Trophoblast cell (in vitro differentiated cells and primary cell): ENCODE measurements at regions not wholly inside any gene's neighbourhood (a gene's known extent, or its start where the extent isn't known, plus 50 kb on each side); places are given as distances from the start of the nearest gene placed in this dataset.

ENCODE experiments used
- DNase-seq, 2 donors: peaks; one replicate each; pipeline ENCODE4 v3.0.0-alpha.2; 2016
- H2AFZ ChIP-seq: 2 replicates; pipeline ENCODE4 v1.6.1; 2013; ENCODE audit warnings: low read length, moderate library complexity, mild to moderate bottlenecking; ENCODE audit not compliant: insufficient read depth, poor library complexity
- H2AK5ac ChIP-seq: 2 replicates; pipeline ENCODE4 v1.6.1; 2013; ENCODE audit warnings: mild to moderate bottlenecking, low read length
- H2BK120ac ChIP-seq: 2 replicates; pipeline ENCODE4 v1.6.1; 2013; ENCODE audit warnings: low read length, mild to moderate bottlenecking, moderate library complexity; ENCODE audit not compliant: insufficient read depth, poor library complexity
- H2BK12ac ChIP-seq: 2 replicates; pipeline ENCODE4 v1.6.1; 2013; ENCODE audit warnings: mild to moderate bottlenecking, low read length, moderate library complexity
- H2BK5ac ChIP-seq: 2 replicates; pipeline ENCODE4 v1.6.1; 2013; ENCODE audit warnings: low read length, low read depth, moderate library complexity, mild to moderate bottlenecking; ENCODE audit not compliant: poor library complexity
- H3K14ac ChIP-seq: 2 replicates; pipeline ENCODE4 v1.6.1; 2013; ENCODE audit warnings: mild to moderate bottlenecking, low read length
- H3K18ac ChIP-seq: 2 replicates; pipeline ENCODE4 v1.6.1; 2013; ENCODE audit warnings: mild to moderate bottlenecking, low read length
- H3K23ac ChIP-seq: 2 replicates; pipeline ENCODE4 v1.6.1; 2013; ENCODE audit warnings: low read length
- H3K27ac ChIP-seq: 2 replicates; pipeline ENCODE4 v1.5.1; 2013; ENCODE audit warnings: low read depth, mild to moderate bottlenecking, inconsistent platforms, low read length, moderate library complexity
- H3K27me3 ChIP-seq: 2 replicates; pipeline ENCODE4 v1.6.1; 2013; ENCODE audit warnings: inconsistent platforms, mild to moderate bottlenecking, low read length, moderate library complexity; ENCODE audit not compliant: insufficient read depth
- H3K36me3 ChIP-seq, 2 experiments: 1 replicate in 1 of 2; 2 replicates in 1 of 2; pipeline ENCODE4 v1.6.1; 2013; ENCODE audit warnings: low read length in 2 of 2, mild to moderate bottlenecking in 2 of 2, moderate library complexity in 1 of 2; ENCODE audit not compliant: insufficient read depth in 2 of 2, control insufficient read depth in 1 of 2
- H3K4ac ChIP-seq: 2 replicates; pipeline ENCODE4 v1.6.1; 2013; ENCODE audit warnings: low read depth, mild to moderate bottlenecking, low read length, moderate library complexity
- H3K4me1 ChIP-seq, 2 experiments: 1 replicate in 1 of 2; 2 replicates in 1 of 2; pipeline ENCODE4 v1.6.1; 2013; ENCODE audit warnings: low read length in 2 of 2, mild to moderate bottlenecking in 2 of 2, moderate library complexity in 1 of 2; ENCODE audit not compliant: insufficient read depth in 2 of 2, control insufficient read depth in 1 of 2
- H3K4me2 ChIP-seq: 2 replicates; pipeline ENCODE4 v1.6.1; 2013; ENCODE audit warnings: inconsistent platforms, mild to moderate bottlenecking, low read length, moderate library complexity
- H3K4me3 ChIP-seq: 2 replicates; pipeline ENCODE4 v1.5.1; 2013; ENCODE audit warnings: mild to moderate bottlenecking, low read depth, low read length, inconsistent platforms
- H3K79me1 ChIP-seq: one replicate; pipeline ENCODE4 v1.6.1; 2013; ENCODE audit warnings: low read length
- H3K79me2 ChIP-seq: 2 replicates; pipeline ENCODE4 v1.6.1; 2013; ENCODE audit warnings: low read length, mild to moderate bottlenecking; ENCODE audit not compliant: control insufficient read depth, insufficient read depth, poor library complexity
- H3K9ac ChIP-seq: 2 replicates; pipeline ENCODE4 v1.6.1; 2013; ENCODE audit warnings: mild to moderate bottlenecking, low read length
- H3K9me3 ChIP-seq: 2 replicates; pipeline ENCODE4 v1.6.1; 2013; ENCODE audit warnings: low read depth, mild to moderate bottlenecking, control low read depth, inconsistent platforms, low read length; ENCODE audit not compliant: insufficient read depth
- H4K12ac ChIP-seq: 2 replicates; pipeline ENCODE4 v1.6.1; 2013; ENCODE audit warnings: low read depth, mild to moderate bottlenecking, low read length, moderate library complexity
- H4K8ac ChIP-seq: 2 replicates; pipeline ENCODE4 v1.6.1; 2013; ENCODE audit warnings: low read depth, mild to moderate bottlenecking, low read length, moderate library complexity
- H4K91ac ChIP-seq: one replicate; pipeline ENCODE4 v1.6.1; 2013; ENCODE audit warnings: low read depth, mild to moderate bottlenecking, low read length, moderate library complexity
- WGBS: extraction: QIAGEN DNeasy Blood & Tissue Kit; methylation state at CpG from one replicate; pipeline ENCODE4 v1.1.7; 2013; ENCODE audit warnings: missing lambda C conversion rate; ENCODE audit not compliant: insufficient read length, insufficient coverage; ENCODE audit errors: extremely low coverage; 5-methylcytosine and 5-hydroxymethylcytosine counted together

GRCh38 chr12:91327889-91328288 is 145.3 kb upstream of the DCN start:
- Histone ChIP-seq H2AK5ac (no peak overlapping the region), H3K4ac (no peak overlapping the region), H2AFZ (no peak overlapping the region), H3K18ac (no peak overlapping the region), H3K4me1 (no peaks in the 10 kb centered on the region), H3K4me3 (no peak overlapping the region), H3K9ac (no peak overlapping the region), H3K27me3 (no peaks in the 10 kb centered on the region), H4K8ac (no peak overlapping the region), H3K9me3 (no peaks in the 10 kb centered on the region), H2BK120ac (peak overlapping the region; percentile 11), H3K27ac (no peak overlapping the region), H3K79me1 (no peaks in the 10 kb centered on the region), H4K91ac (no peak overlapping the region), H3K36me3 (no peaks in the 10 kb centered on the region), H2BK12ac (no peak overlapping the region), H3K79me2 (no peaks in the 10 kb centered on the region), H3K4me2 (no peak overlapping the region), H3K14ac (no peak overlapping the region), H4K12ac (no peak overlapping the region), H2BK5ac (no peak overlapping the region), H3K23ac (no peak overlapping the region)
- DNase-seq, result no peak
- WGBS, result no CpG with 5 or more reads among the region's 3 CpGs

- Histone ChIP-seq H3K4me3 (no peak overlapping the region), H3K23ac (no peak overlapping the region), H3K79me1 (no peaks in the 10 kb centered on the region), H2BK120ac (peak overlapping the region; percentile 43), H3K9ac (no peak overlapping the region), H3K27me3 (no peaks in the 10 kb centered on the region), H3K79me2 (no peaks in the 10 kb centered on the region), H3K14ac (no peak overlapping the region), H2BK5ac (no peak overlapping the region), H2AK5ac (no peak overlapping the region), H3K18ac (no peak overlapping the region), H4K8ac (no peak overlapping the region), H3K4me2 (no peak overlapping the region), H2AFZ (no peak overlapping the region), H2BK12ac (no peak overlapping the region), H3K9me3 (no peaks in the 10 kb centered on the region), H3K4me1 (no peaks in the 10 kb centered on the region), H4K12ac (no peak overlapping the region), H4K91ac (no peak overlapping the region), H3K4ac (no peak overlapping the region), H3K27ac (no peak overlapping the region), H3K36me3 (no peaks in the 10 kb centered on the region)
- no peak for DNase-seq
- no CpG with 5 or more reads among the region's 4 CpGs for WGBS
These were observed 144.5 kb upstream of the DCN start for GRCh38 chr12:91327131-91327530.

GRCh38 chr12:91326058-91327027 is 143.7 kb upstream of the DCN start:
- peak; percentile 6 to 62 for DNase-seq
- Histone ChIP-seq H3K27me3 (no peaks in the 10 kb centered on the region), H3K36me3 (no peaks in the 10 kb centered on the region), H2BK120ac (no peak overlapping the region), H3K4ac (no peak overlapping the region), H3K18ac (no peak overlapping the region), H3K9ac (no peak overlapping the region), H2BK5ac (no peak overlapping the region), H3K9me3 (no peaks in the 10 kb centered on the region), H4K8ac (no peak overlapping the region), H3K27ac (no peak overlapping the region), H2BK12ac (no peak overlapping the region), H2AFZ (no peak overlapping the region), H2AK5ac (no peak overlapping the region), H3K14ac (no peak overlapping the region), H3K79me1 (no peaks in the 10 kb centered on the region), H3K23ac (no peak overlapping the region), H3K4me1 (no peaks in the 10 kb centered on the region), H3K4me3 (no peak overlapping the region), H4K91ac (no peak overlapping the region), H3K79me2 (no peaks in the 10 kb centered on the region), H4K12ac (no peak overlapping the region), H3K4me2 (no peak overlapping the region)
- WGBS, result no CpG with 5 or more reads among the region's 2 CpGs

- Histone ChIP-seq H3K27ac (no peak overlapping the region), H3K27me3 (no peaks in the 10 kb centered on the region), H2BK12ac (no peak overlapping the region), H3K36me3 (no peaks in the 10 kb centered on the region), H2AK5ac (no peak overlapping the region), H3K4ac (no peak overlapping the region), H3K79me2 (no peaks in the 10 kb centered on the region), H3K14ac (no peak overlapping the region), H4K12ac (no peak overlapping the region), H3K4me1 (no peaks in the 10 kb centered on the region), H4K91ac (no peak overlapping the region), H2BK5ac (no peak overlapping the region), H3K79me1 (no peaks in the 10 kb centered on the region), H3K18ac (no peak overlapping the region), H3K9me3 (no peaks in the 10 kb centered on the region), H4K8ac (no peak overlapping the region), H2AFZ (no peak overlapping the region), H3K4me2 (no peak overlapping the region), H3K4me3 (no peak overlapping the region), H3K23ac (no peak overlapping the region), H3K9ac (no peak overlapping the region), H2BK120ac (no peak overlapping the region)
- whole genome bisulfite sequencing, result no CpG with 5 or more reads among the region's 6 CpGs
- no peak for DNase-seq
These were observed 138.4 kb upstream of the DCN start for GRCh38 chr12:91320999-91321398.
